Activated naive CD4-positive, alpha-beta T cell (primary cell): ENCODE measurements at regions not wholly inside any gene's neighbourhood (a gene's known extent, or its start where the extent isn't known, plus 50 kb on each side); places are given as distances from the start of the nearest gene placed in this dataset.

ENCODE experiments used
- DNase-seq, 4 experiments: peaks; one replicate each; lab custom pipeline; 2025; lab: John Stamatoyannopoulos, UW

- DNase-seq: no peak
Observed at GRCh38 chr10:21021843-21022594, 124.9 kb upstream of the NEBL start.

- no peak for DNase-seq
Observed at GRCh38 chr10:21021231-21021630, 124.1 kb upstream of the NEBL start.

GRCh38 chr10:21020545-21020944 is 123.4 kb upstream of the NEBL start:
- DNase-seq: no peak

- no peak for DNase-seq
Observed at GRCh38 chr10:21019436-21019835, 122.3 kb upstream of the NEBL start.

- DNase-seq: no peak
Observed at GRCh38 chr10:21015851-21016250, 118.7 kb upstream of the NEBL start.

GRCh38 chr10:21014141-21014540 is 117.0 kb upstream of the NEBL start:
- DNase-seq: no peak

- no peak for DNase-seq
Observed at GRCh38 chr10:21011433-21012018, 114.4 kb upstream of the NEBL start.

- no peak for DNase-seq
Observed at GRCh38 chr10:21010615-21011014, 113.5 kb upstream of the NEBL start.

- DNase-seq: no peak
Observed at GRCh38 chr10:21003240-21003822, 106.2 kb upstream of the NEBL start.

- DNase-seq: no peak
Observed at GRCh38 chr10:21002091-21002878, 105.2 kb upstream of the NEBL start.

GRCh38 chr10:20999699-21000098 is 102.6 kb upstream of the NEBL start:
- no peak for DNase-seq

GRCh38 chr10:20998036-20998435 is 100.9 kb upstream of the NEBL start:
- DNase-seq: no peak

- DNase-seq: no peak
Observed at GRCh38 chr10:20995123-20995987, 98.2 kb upstream of the NEBL start.

- DNase-seq: no peak
Observed at GRCh38 chr10:20993830-20994527, 96.9 kb upstream of the NEBL start.

GRCh38 chr10:20993389-20993788 is 96.3 kb upstream of the NEBL start:
- DNase-seq: no peak

GRCh38 chr10:20991526-20991925 is 94.4 kb upstream of the NEBL start:
- DNase-seq: no peak

GRCh38 chr10:20990604-20991003 is 93.5 kb upstream of the NEBL start:
- no peak for DNase-seq

GRCh38 chr10:20988357-20988983 is 91.4 kb upstream of the NEBL start:
- no peak for DNase-seq

GRCh38 chr10:20986049-20986448 is 88.9 kb upstream of the NEBL start:
- no peak for DNase-seq

- DNase-seq: no peak
Observed at GRCh38 chr10:20984662-20985061, 87.6 kb upstream of the NEBL start.
